Neural progenitor cell (in vitro differentiated cells): ENCODE measurements at regions not wholly inside any gene's neighbourhood (a gene's known extent, or its start where the extent isn't known, plus 50 kb on each side); places are given as distances from the start of the nearest gene placed in this dataset.

Source experiments
- DNase-seq: peaks from one replicate; pipeline ENCODE4 v3.0.0-alpha.2; 2016; ENCODE audit warnings: low spot score
- H2AFZ ChIP-seq: fragments of 200-600 bp; sonication (generic); replicated peaks from 2 replicates; pipeline ENCODE4 v1.6.1; 2016; ENCODE audit warnings: antibody characterized with exemption
- H3F3A ChIP-seq: fragments of 200-600 bp; sonication (generic); 2 replicates; pipeline ENCODE4 v1.6.1; 2016; ENCODE audit warnings: antibody characterized with exemption, low read depth
- H3K27ac ChIP-seq: fragments of 200-600 bp; sonication (generic); 2 replicates; pipeline ENCODE4 v1.5.1; 2016; ENCODE audit warnings: mild to moderate bottlenecking
- H3K27me3 ChIP-seq: fragments of 200-600 bp; sonication (generic); 2 replicates; pipeline ENCODE4 v1.6.1; 2016; ENCODE audit warnings: mild to moderate bottlenecking, moderate library complexity
- H3K36me3 ChIP-seq: fragments of 200-600 bp; sonication (generic); 2 replicates; pipeline ENCODE4 v1.5.1; 2016
- H3K4me1 ChIP-seq: fragments of 200-600 bp; sonication (generic); 2 replicates; pipeline ENCODE4 v1.6.1; 2016; ENCODE audit warnings: mixed run types
- H3K4me2 ChIP-seq: fragments of 200-600 bp; sonication (generic); 2 replicates; pipeline ENCODE4 v1.6.1; 2016
- H3K4me3 ChIP-seq: fragments of 200-600 bp; sonication (generic); 2 replicates; pipeline ENCODE4 v1.5.1; 2016
- H3K79me2 ChIP-seq: fragments of 200-600 bp; sonication (generic); 2 replicates; pipeline ENCODE4 v1.6.1; 2016; ENCODE audit warnings: low read depth
- H3K9ac ChIP-seq: fragments of 200-600 bp; sonication (generic); 2 replicates; pipeline ENCODE4 v1.6.1; 2016
- H3K9me3 ChIP-seq: fragments of 200-600 bp; sonication (generic); 2 replicates; pipeline ENCODE4 v1.5.1; 2016; ENCODE audit warnings: low read depth
- H4K20me1 ChIP-seq: fragments of 200-600 bp; sonication (generic); 2 replicates; pipeline ENCODE4 v1.6.1; 2016; ENCODE audit warnings: low read depth
- H3K27ac Mint-ChIP-seq: 3 replicates; pipeline ENCODE4 v1.8.0; 2021; ENCODE audit warnings: mixed read lengths
- H3K27me3 Mint-ChIP-seq: 2 replicates; pipeline ENCODE4 v1.8.0; 2022; ENCODE audit warnings: low read depth, mild to moderate bottlenecking, inconsistent platforms, moderate library complexity, mixed read lengths; ENCODE audit not compliant: insufficient read depth
- H3K36me3 Mint-ChIP-seq: 3 replicates; pipeline ENCODE4 v1.8.0; 2021; ENCODE audit warnings: mixed read lengths
- H3K4me1 Mint-ChIP-seq: 3 replicates; pipeline ENCODE4 v1.8.0; 2021; ENCODE audit warnings: mixed read lengths
- H3K4me3 Mint-ChIP-seq: 3 replicates; pipeline ENCODE4 v1.8.0; 2021; ENCODE audit warnings: mild to moderate bottlenecking, moderate library complexity, mixed read lengths
- H3K9me3 Mint-ChIP-seq: 3 replicates; pipeline ENCODE4 v1.8.0; 2020; ENCODE audit warnings: mixed read lengths
- EZH2 ChIP-seq: fragments of 200-600 bp; sonication (generic); IDR thresholded peaks from 2 replicates; pipeline ENCODE4 v1.6.1; 2017; ENCODE audit warnings: antibody characterized with exemption, mild to moderate bottlenecking, moderate library complexity
- EZH2phosphoT487 ChIP-seq: fragments of 200-600 bp; sonication (generic); IDR thresholded peaks from 2 replicates; pipeline ENCODE4 v1.6.1; 2017; ENCODE audit warnings: antibody characterized with exemption
- TF ChIP-seq, protein P1 (sequence below): fragments of 200-600 bp; sonication (generic); IDR thresholded peaks from 2 replicates; pipeline ENCODE4 v1.5.1; 2017; ENCODE audit warnings: antibody characterized with exemption, mild to moderate bottlenecking

DNA sequence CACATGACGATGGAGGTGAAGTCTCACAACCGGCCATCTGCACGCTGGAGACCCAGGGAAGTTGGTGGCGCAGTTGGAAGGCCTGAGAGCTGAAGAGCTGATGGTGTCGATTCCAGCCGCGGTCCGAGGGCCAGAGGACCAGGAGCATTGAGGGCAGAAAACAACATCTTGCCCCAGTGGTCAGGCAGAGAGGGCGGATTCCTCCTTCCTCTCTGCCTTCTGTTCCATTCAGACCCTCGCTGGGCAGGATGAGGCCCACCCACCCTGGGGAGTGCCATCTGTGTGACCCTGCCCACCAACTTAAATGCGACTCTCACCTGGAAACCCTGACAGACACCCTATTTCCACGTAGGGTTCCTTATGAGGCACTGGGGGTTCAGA lies 120.7 kb upstream of the PMEPA1 start:
- H3K9me3 Mint-ChIP-seq = no peaks in the 10 kb centered on the region
- H3K4me1 ChIP-seq = peaks cover 3% of the 10 kb centered on the region
- no peaks in the 10 kb centered on the region for H3K79me2 ChIP-seq
- H3K4me2 ChIP-seq = no peak overlapping the region
- no peak overlapping the region for H3K27ac Mint-ChIP-seq
- peaks cover 7% of the 10 kb centered on the region for H3K27me3 Mint-ChIP-seq
- H3K4me3 Mint-ChIP-seq = no peak overlapping the region
- H3K27me3 ChIP-seq = no peaks in the 10 kb centered on the region
- no peaks in the 10 kb centered on the region for H3K36me3 ChIP-seq
- no peak overlapping the region for H3K27ac ChIP-seq
- no peaks in the 10 kb centered on the region for H3F3A ChIP-seq
- TF ChIP-seq EZH2 = no peak
- H3K9ac ChIP-seq = no peak overlapping the region
- no peaks in the 10 kb centered on the region for H4K20me1 ChIP-seq
- H3K4me3 ChIP-seq = no peak overlapping the region
- H3K36me3 Mint-ChIP-seq = no peaks in the 10 kb centered on the region
- H2AFZ ChIP-seq = no peak overlapping the region
- DNase-seq = no peak
- no peaks in the 10 kb centered on the region for H3K9me3 ChIP-seq
- peaks cover 17% of the 10 kb centered on the region for H3K4me1 Mint-ChIP-seq

DNA sequence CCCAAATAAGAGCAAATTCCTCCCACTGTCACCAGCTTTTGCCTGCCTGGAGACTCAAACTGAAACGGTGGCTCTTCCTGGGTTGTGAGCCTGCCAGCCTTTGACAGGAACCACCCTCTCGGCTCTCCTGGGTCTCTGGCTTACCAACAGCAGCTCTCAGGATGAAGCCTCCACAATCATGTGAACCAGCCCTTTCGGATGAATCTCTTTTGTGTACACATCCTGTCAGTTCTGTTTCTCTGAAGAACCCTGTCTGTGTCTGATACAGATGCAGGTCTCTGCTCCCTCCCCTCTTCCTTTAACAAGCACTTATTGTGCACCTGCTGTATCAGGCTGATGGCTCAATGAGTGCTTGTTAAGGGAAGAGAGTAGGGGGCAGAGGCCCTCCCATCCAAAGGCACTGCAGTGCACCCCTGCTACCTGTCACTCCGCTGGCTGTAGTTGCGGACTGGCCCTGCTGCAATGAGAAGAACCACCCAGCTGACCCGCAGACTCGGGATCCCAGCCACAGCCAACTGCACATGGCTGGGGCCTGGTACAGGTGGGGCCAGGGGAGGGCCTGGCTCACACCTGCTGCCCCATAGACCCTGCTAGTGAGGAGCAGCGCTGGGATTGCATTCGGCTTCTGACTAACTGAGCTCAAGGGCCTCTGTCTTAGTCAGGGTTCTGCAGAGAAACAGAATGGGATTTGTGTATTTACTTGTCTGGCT lies 120.1 kb upstream of the PMEPA1 start:
- no peaks in the 10 kb centered on the region for H3K79me2 ChIP-seq
- no peak overlapping the region for H3K9ac ChIP-seq
- no peaks in the 10 kb centered on the region for H3K4me1 ChIP-seq
- H3K27me3 Mint-ChIP-seq = peaks cover 5% of the 10 kb centered on the region
- no peaks in the 10 kb centered on the region for H3K36me3 ChIP-seq
- TF ChIP-seq, protein P1, sequence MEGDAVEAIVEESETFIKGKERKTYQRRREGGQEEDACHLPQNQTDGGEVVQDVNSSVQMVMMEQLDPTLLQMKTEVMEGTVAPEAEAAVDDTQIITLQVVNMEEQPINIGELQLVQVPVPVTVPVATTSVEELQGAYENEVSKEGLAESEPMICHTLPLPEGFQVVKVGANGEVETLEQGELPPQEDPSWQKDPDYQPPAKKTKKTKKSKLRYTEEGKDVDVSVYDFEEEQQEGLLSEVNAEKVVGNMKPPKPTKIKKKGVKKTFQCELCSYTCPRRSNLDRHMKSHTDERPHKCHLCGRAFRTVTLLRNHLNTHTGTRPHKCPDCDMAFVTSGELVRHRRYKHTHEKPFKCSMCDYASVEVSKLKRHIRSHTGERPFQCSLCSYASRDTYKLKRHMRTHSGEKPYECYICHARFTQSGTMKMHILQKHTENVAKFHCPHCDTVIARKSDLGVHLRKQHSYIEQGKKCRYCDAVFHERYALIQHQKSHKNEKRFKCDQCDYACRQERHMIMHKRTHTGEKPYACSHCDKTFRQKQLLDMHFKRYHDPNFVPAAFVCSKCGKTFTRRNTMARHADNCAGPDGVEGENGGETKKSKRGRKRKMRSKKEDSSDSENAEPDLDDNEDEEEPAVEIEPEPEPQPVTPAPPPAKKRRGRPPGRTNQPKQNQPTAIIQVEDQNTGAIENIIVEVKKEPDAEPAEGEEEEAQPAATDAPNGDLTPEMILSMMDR = no peak
- no peak for TF ChIP-seq EZH2
- no peak for TF ChIP-seq EZH2phosphoT487
- H3K4me3 Mint-ChIP-seq = no peak overlapping the region
- no peak overlapping the region for H2AFZ ChIP-seq
- no peak overlapping the region for H3K27ac Mint-ChIP-seq
- H3K36me3 Mint-ChIP-seq = no peaks in the 10 kb centered on the region
- H3K27me3 ChIP-seq = no peaks in the 10 kb centered on the region
- H3K9me3 ChIP-seq = no peaks in the 10 kb centered on the region
- H4K20me1 ChIP-seq = no peaks in the 10 kb centered on the region
- H3K4me2 ChIP-seq = no peak overlapping the region
- no peak for DNase-seq
- H3F3A ChIP-seq = no peaks in the 10 kb centered on the region
- H3K4me3 ChIP-seq = no peak overlapping the region
- H3K4me1 Mint-ChIP-seq = peaks cover 12% of the 10 kb centered on the region
- H3K9me3 Mint-ChIP-seq = no peaks in the 10 kb centered on the region
- no peak overlapping the region for H3K27ac ChIP-seq

DNA sequence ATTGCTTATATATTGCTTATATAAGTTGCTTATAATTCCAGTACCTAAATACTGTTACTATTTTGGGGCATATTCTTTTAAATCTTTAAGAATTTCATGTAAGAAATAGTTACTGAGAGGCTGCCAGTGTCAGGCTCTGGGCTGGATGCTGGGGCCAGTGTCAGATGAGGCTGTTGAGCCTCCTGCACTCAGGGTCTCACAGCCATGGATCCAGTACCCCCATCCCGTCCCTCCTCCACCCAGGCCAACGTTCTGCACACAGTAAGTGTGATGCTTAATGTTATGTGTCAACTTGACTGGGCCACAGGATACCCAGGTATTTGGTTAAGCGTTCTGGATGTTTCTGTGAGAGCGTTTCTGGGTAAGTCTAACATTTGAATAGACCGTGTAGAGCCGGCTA lies 119.5 kb upstream of the PMEPA1 start:
- DNase-seq = no peak
- Histone ChIP-seq H3K36me3 (no peaks in the 10 kb centered on the region), H3F3A (no peaks in the 10 kb centered on the region), H2AFZ (no peak overlapping the region), H3K4me3 (no peak overlapping the region), H3K79me2 (no peaks in the 10 kb centered on the region), H4K20me1 (no peaks in the 10 kb centered on the region), H3K27me3 (no peaks in the 10 kb centered on the region), H3K4me1 (no peaks in the 10 kb centered on the region), H3K27ac (no peak overlapping the region), H3K9ac (no peak overlapping the region), H3K4me2 (no peak overlapping the region), H3K9me3 (no peaks in the 10 kb centered on the region)
- TF ChIP-seq EZH2phosphoT487 (no peak), EZH2 (no peak)
- TF ChIP-seq, protein P1 = no peak
- Mint-ChIP-seq H3K9me3 (no peaks in the 10 kb centered on the region), H3K4me3 (no peak overlapping the region), H3K27ac (no peak overlapping the region), H3K4me1 (peaks cover 9% of the 10 kb centered on the region), H3K27me3 (peaks cover 2% of the 10 kb centered on the region), H3K36me3 (no peaks in the 10 kb centered on the region)

DNA sequence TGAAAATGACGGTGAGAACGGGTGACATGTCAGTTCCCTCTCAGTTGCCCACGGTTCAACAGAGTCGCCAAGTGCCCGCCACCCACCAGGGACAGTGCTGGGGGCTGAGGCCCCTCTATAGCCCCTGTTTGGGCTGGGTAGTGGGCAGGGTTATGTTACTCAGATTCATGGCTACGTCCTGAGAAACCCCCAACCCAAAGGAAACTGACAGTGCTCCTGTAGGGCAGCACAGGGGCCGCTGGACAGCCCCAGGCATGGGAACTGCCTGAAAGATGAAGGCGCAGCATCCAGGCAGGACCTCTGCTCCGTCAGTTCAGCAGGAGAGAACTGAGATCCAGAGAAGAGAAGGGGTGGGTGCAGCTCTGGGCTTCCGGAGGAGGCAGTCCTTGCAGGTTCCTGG lies 118.9 kb upstream of the PMEPA1 start:
- Mint-ChIP-seq H3K9me3 (no peaks in the 10 kb centered on the region), H3K4me1 (peaks cover 9% of the 10 kb centered on the region), H3K27me3 (peaks cover 5% of the 10 kb centered on the region), H3K4me3 (no peak overlapping the region), H3K36me3 (no peaks in the 10 kb centered on the region), H3K27ac (no peak overlapping the region)
- no peaks in the 10 kb centered on the region for H3F3A ChIP-seq
- no peaks in the 10 kb centered on the region for H3K36me3 ChIP-seq
- H3K9ac ChIP-seq = no peak overlapping the region
- H3K27me3 ChIP-seq = no peaks in the 10 kb centered on the region
- H3K79me2 ChIP-seq = no peaks in the 10 kb centered on the region
- H4K20me1 ChIP-seq = no peaks in the 10 kb centered on the region
- no peak overlapping the region for H3K27ac ChIP-seq
- H3K4me2 ChIP-seq = no peak overlapping the region
- no peaks in the 10 kb centered on the region for H3K4me1 ChIP-seq
- no peak overlapping the region for H2AFZ ChIP-seq
- TF ChIP-seq, protein P1 = no peak
- TF ChIP-seq EZH2 = no peak
- no peak for TF ChIP-seq EZH2phosphoT487
- no peak overlapping the region for H3K4me3 ChIP-seq
- DNase-seq = no peak
- H3K9me3 ChIP-seq = no peaks in the 10 kb centered on the region
